GM19324 (cell line): ENCODE measurements at regions not wholly inside any gene's neighbourhood (a gene's known extent, or its start where the extent isn't known, plus 50 kb on each side); places are given as distances from the start of the nearest gene placed in this dataset.

Experiments used
- ATAC-seq: cut with Tn5 transposase; IDR thresholded peaks from one replicate; pipeline ENCODE4 v1.9.1; 2021; ENCODE audit warnings: mild to moderate bottlenecking, moderate library complexity; ENCODE audit not compliant: unreplicated experiment, low FRiP score

DNA sequence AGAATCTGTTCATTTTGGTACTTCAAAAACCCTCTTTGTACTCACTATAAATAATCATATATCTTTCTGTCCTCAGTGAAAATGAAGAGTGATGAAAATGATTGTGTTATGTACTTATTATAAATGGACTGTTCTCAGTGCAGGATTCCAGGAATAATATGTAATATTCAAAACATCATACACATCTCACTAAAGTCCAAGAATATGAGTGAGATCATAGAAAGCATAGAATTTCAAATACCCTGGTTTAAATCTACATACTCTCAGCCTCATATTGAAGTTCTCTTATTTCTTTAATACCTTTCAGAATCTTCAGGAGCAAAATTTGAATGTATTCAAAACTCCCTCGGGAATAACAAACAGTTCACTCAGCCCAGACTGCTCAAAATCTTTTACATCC is 868.0 kb downstream of the SLITRK6 start:
- ATAC-seq = no peak

DNA sequence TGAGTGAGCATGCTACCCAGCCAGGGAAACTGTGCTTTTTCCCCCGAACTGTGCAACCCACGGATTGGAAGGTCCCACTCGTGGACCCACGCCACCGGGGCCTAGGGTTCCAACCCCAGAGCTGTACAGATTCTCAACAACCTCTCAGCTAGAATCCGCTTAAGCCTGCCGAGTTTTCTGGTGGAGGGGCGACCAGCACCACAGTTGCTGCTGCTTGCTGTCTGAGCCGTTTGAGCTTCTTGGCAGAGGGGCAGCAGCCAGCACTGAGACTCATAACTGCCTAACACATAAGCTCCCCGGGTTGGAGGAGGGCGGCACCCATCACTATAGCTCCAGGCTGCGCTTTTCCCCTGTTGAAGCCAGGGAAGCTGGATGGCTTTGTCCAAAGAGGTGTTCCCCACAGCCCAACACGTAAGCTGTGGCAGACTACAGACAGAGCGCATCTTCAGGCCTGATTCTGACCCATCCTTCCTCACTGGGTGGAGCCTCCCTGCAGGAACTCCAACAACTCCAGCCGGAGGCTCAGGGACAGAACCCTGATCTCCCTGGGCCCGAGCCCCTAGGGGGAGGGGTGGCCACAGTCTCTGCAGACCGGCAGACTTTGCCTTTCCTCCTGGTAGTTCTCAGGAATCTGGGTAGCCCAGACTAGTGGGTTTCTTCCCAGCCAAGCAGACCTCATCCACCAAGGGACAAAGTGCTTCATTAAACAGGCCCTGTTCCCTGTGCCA is 871.6 kb downstream of the SLITRK6 start:
- no peak for ATAC-seq

DNA sequence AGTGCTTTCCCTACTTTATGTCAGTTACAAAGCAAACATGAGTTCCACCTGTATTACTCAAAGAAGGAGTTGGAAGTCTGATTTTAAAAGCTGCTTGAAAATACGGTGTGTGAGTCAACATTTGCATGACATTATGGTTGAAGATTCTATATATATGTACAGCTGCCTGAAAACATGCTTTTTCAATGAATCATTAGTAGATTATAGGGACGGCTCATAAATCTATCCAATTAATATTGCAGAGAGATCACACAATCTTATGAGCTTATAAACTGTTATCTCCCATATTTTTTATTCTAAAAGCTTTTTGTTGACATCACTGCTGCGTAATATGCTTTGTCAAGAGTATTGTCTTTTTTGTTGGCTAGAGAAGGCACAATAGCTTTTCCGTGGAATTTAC is 873.8 kb downstream of the SLITRK6 start:
- no peak for ATAC-seq

DNA sequence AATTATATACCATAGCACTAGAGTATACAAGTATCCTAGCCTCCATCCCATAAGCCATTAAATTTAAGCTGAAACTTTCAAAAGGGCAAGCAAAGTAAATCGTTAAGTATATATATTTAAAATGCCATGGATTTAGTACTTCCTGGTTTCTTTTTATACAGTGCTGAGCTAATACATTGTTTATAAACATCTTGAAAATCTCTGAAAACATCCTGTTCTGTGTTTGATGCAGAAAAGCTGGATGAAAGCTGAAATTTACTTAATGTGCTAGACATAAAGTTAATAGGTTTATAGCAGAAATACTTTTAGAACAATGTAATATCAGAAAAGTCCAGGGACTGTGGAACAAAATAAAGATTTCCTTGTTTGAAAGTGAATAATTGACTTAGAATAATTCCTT is 875.4 kb downstream of the SLITRK6 start:
- no peak for ATAC-seq

DNA sequence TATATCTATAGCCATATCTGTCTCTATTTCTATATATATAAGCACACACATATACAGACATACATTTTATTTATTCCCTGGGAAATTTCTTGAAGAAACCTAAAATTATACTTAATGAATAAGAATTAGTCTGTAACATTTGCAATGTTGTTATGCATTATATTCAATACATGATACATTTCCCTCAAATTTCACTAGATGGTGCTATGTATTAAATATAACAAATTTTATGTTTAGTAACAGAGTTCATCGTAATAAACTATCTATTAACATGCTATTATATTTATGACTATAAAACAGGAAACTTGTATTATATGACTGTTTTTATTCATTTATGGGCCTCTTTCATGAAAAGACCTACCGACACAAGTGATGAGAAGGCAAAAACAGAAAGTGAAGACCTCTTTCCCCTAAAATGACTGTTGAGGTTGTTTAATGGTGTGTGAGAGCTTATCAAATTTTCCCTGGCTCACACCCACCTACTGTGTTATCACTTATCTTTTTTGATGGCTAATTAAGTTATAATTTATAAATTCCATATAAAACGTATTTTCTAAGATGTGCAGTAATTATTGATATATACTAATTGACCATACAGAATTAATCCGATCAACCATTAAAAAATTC is 881.9 kb downstream of the SLITRK6 start:
- no peak for ATAC-seq

DNA sequence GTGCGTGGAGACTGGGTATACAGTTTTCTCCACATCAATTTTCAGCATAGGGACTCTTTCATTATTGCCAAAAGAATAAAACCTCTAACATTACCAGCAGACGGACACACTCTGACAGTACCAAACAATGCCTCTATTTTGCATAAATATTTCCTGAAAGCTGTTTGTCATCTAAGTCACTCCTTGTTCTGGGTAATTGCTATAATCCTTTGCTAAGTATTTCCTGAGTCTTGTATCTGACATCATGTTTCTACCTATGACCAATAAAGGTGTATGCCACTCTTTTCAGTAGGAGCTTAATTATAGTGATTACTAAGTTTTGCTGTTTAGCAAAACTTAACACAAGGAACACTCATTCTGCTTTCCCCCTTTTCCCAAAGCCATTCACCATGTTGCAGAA is 886.5 kb downstream of the SLITRK6 start:
- no peak for ATAC-seq

DNA sequence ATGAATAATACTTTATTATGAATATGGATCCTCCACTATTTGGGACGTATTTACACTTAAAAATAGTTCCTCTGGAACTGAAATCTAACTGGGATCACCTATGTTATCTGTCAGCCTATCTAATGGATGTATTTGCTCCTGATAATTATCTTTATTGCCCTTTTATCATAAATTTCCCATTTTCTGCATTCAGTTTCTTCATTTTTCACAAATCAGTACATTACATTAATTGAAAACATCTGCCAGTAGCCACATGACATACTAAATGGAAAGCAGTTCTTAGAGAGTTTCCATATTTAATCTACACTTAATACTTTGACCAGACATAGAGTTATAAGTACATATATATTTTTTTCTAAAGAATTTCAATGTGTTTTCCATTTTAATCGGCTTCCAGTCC is 888.8 kb downstream of the SLITRK6 start:
- ATAC-seq = no peak

DNA sequence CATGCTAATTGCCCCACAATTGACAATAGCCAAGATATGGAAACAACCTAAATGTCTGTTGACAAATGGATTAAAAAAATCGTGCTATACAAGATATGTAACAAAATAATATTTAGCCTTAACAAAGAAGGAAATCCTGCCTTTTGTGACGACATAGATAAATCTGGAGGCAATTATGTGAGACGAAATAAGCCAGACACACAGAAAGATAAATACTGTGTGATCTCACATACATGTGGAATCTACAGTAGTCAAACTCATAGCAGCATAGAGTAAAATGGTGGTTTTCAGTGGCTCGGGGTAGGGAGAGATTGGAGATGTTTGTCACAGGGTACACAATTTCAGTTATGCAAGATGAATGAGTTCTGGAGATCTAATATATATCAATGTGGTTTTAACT is 895.8 kb downstream of the SLITRK6 start:
- no peak for ATAC-seq

DNA sequence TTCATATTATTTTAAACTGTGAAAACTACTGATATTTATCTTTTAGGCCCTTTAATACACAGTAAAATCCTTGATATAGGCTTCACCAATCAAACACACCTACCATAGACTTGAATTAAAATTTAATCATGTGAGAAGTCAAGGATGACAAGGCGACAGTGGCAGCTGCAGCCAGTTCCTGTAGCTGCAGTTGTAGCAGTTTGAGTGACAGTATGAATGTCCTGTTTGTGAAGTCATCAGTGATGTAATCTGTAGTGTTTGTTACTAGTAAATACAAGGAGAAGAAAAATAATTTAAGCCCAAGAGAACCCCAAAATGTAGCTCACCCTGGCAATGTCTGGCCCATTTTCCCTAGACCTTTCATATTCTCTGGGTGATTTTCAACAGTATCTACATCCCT is 897.0 kb downstream of the SLITRK6 start:
- no peak for ATAC-seq

DNA sequence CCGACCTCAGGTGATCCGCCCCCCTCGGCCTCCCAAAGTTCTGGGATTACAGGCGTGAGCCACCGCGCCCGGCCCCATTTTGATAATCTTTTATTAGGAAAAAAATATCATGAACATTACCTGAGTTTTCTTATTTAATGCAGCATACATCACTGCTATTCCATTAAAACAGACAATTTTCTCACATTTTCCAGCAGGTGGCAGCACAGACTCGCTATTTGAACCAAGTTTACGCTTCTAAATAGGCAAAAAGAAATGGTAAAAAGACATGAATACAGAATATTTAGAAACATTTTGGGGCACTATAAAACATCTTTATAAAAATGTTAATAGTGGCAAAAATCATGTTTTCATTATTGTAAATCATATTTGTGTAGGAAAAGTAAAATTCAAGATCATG is 903.1 kb downstream of the SLITRK6 start:
- ATAC-seq = no peak

DNA sequence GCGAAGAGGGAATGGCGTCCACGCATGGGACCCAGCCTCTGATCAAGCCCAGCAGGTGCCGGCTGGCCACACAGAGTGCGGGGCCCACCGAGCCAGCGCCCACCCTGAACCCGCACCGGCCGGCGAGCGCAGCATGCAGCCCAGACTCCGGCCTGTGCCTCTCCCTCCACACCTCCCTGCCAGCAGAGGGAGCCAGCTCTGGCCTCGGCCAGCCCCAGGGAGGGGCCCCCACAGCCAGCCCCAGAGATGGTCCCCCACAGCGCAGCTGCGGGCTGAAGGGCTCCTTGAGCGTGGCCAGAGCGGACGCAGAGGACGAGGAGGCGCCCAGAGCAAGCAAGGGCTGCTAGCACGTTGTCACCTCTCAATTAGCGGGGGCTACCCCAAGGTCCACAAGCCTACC is 904.5 kb downstream of the SLITRK6 start:
- ATAC-seq = no peak

DNA sequence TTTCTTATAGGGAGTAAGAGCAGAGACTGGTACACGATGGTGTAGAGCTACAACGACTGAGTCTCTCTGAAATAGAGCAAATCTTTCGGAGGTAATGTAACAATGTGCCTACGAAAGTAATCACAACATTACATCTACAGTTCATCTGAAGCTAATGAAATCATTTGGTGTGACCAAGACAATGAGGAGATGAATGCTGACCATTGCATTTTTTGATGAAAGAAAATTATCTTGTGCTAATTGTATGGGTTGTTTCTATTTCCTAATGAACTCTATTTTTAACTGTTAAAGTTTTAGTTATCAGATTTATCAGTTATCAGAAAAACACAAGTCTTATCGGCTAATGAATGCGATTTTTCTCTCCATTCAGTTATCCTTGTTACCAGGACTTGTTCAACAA is 913.4 kb downstream of the SLITRK6 start:
- ATAC-seq = no peak

DNA sequence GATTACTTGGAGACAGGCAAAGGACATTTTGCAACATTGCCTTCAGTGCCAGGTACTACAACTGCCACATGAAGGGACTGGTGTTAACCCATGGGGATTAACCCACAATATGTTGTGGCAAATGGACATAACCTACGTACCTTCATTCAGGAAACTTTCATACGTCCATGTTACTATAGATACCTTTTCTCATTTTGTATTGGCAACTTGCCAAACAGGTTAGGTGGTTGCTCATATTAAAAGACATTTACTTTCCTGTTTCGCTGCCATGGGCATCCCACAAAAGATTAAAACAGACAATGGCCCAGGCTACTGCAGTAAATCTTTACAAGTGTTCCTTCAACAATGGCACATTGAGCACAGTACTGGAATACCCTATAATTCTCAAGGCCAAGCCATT is 925.3 kb downstream of the SLITRK6 start:
- no peak for ATAC-seq

DNA sequence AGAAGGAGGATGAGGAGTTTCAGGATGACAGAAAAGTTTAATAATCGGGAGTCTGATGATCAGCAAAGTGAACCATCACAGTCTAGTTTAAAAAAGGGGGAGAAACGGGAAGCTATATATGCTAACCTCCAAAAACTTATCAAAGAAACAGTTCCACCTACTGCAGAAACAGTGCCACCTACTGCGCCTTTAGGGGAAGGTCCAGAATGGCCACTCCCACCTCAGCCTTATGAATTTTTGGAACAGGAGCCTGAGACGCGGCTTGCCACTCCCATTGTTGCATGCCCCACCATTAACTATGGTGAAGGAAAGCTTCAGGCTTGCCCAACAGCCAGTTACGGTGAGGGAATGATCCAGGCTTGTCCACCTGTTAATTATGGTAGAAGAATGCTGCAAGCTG is 929.0 kb downstream of the SLITRK6 start:
- no peak for ATAC-seq

DNA sequence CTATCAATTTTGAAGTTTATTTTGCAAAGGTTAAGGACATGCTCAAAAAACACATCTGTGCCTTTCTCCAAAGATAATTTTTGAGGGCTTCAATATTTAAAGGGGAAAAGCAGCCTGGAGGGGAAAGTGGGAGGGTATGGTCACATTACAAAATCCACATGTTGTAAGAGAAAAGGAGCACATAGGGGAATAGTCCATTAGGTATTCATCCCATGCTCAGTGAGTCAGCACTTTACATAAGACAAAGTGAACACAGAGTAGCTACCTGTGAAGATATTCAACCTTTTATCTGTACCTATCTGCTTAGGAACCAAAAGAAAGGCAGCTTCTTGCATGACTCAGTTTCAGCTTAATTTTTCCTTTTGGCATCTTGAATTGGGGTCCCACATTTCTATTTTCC is 932.0 kb downstream of the SLITRK6 start:
- no peak for ATAC-seq

DNA sequence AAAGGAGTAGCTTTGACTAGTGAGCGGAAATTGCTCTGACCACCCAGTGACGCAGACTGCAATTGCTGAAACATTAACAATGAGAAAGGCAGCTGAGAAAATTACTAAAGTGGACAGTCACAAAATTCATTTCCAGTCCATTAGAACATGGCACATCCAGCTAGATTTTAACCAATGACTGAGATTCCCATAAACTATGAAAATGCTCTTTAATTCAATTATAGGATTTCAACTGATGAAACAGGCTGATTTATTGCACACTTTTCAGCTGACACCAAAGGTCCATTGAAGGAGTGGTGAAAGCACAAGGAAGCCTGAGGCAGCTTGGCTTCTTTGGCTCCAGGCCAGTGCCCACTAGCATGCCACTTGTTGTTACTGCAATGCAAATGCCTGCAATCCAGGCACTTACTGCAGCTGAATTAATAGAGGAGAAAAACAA is 933.4 kb downstream of the SLITRK6 start:
- ATAC-seq = no peak

DNA sequence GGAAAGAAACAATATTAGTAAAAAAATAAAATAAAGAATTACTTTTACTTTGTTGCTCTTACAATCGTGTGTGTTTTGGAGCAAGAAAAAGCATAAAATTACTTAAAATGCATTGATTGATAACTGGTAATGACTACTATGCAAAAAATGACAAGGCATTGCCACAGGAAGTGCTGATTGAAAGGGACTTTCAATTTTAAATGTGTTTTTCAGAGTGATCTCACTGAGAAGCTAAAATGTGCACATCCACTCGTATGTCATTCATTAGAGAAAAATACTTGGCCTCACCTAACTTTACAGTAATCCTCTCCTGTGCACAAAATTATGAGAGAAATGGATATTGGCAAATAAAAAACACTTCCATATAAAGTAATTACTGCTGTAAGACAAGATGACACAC is 934.9 kb downstream of the SLITRK6 start:
- no peak for ATAC-seq

DNA sequence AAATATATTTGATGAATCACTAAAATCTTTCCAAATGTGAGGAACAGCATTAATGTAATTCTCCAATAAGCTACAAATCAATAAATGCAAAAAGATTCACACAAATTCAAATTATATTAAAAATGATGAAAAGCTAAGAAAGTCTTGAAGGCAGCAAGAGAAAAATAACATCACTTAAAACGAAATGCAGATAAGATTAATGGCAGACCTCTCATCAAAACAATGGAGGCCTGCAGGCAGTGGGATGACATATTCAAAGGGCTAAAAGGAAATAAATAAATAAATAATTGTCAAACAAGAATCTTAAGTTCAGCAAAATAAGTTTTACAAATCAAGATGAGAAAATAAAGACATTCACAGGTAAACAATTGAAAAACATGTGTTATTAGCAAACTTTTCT is 952.1 kb downstream of the SLITRK6 start:
- ATAC-seq = no peak

DNA sequence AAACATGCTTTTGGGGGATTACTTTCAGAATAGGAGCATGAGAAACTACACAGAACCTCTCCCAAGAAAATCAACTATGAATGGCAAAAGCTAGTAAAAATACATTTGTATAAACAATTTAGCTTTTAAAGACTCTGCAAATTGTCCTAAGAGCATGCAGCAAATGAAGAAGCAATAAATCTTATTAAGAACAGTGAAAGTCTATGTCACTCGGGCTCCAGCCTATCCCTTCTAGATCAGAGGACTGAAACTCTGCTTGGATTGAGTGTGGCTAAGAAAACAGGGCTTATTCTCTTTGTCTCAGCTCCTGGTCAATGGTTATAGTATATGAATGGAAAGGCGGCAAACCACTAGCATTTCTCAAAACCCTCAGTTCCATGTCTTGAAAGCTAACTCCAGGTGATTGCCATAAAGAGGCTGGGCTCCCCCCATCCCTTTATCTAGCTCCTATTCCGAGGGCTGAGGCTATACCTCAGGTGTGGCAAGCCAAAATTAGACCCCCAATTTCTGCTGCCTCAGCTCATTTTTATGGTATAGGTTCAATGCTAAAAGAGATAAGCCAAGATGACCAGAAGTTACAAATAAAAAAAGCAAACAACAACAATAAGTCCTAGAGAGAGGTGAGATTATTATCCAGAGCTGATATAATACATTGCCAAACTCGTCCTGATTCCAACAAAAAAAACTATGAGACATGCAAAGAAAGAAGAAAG is 953.2 kb downstream of the SLITRK6 start:
- ATAC-seq = no peak

DNA sequence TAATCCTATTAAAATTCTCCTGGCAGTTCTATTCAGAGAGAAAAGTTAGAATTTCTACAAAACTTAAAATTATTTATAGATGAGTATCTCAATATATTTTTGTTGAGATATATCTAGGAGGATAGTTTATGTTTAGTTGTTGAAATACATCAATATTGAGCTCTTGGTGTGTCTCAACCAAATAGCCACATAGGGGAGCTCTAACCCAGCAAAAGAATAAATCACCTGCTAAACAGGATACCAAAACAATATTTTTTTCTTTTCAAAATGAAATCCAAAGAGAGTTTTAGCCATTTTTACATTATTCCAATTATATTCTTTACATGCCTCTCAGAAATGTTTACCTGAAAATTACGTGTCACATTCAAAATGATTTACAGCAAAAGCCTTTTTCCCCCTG is 954.7 kb downstream of the SLITRK6 start:
- no peak for ATAC-seq

DNA sequence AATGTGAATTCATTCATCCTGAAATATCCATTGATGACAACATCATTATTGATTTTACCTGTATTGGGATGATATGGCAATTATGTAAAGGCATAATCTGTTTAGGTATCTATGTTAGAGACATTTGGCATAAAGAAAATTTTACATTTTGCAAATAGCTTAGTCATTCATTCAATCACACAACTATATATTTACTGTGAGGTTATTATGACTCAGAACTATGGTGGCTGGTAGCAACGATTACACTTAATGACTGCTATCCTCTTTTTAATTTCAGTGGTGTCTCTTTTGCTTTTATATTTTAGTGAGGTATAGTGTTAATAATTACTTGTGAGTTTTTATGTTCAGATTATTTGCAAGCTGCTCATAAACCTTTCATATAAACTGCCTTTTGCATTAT is 955.9 kb downstream of the SLITRK6 start:
- no peak for ATAC-seq

DNA sequence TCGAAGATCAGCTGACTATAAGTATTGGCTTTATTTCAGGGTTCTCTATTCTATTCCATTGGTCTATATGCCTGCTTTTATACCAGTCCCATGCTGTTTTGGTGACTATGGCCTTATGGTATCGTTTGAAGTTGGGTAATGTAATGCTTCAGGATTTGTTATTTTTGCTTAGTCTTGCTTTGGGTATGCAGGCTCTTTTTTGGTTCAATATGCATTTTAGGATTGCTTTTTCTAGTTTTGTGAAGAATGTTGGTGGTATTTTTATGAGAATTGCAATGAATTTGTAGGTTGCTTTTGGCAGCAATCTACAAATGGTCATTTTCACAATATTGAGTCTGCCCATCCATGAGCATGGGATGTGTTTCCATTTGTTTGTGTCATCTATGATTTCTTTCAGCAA is 951.9 kb upstream of the SLITRK1 start:
- ATAC-seq = no peak
